WTC11 (cell line): ENCODE measurements at regions not wholly inside any gene's neighbourhood (a gene's known extent, or its start where the extent isn't known, plus 50 kb on each side); places are given as distances from the start of the nearest gene placed in this dataset.

ENCODE experiments used
- ATAC-seq: fragments of 200-7000 bp; cut with Tn5 transposase; 2 replicates; pipeline ENCODE4 v1.10.0; 2021; ENCODE audit warnings: mild to moderate bottlenecking, moderate library complexity
- CTCF ChIA-PET: fragments of 300-600 bp; sonication (Branson Sonifier 250); formaldehyde crosslinking; loops from one replicate; lab custom pipeline; 2021; ENCODE audit warnings: antibody characterized with exemption; lab: Charles Lee
- POLR2A ChIA-PET: fragments of 350-600 bp; sonication (Branson Sonifier 250); formaldehyde crosslinking; loops from one replicate; lab custom pipeline; 2021; ENCODE audit warnings: antibody characterized with exemption; lab: Charles Lee
- DNase-seq: peaks from one replicate; pipeline ENCODE4 v3.0.0; 2021; ENCODE audit warnings: low spot score
- H3K27ac Mint-ChIP-seq: 2 replicates; pipeline ENCODE4 v1.8.0; 2021; ENCODE audit warnings: mixed read lengths
- H3K27me3 Mint-ChIP-seq: 2 replicates; pipeline ENCODE4 v1.8.0; 2021; ENCODE audit warnings: low read depth, mild to moderate bottlenecking, moderate library complexity, mixed read lengths
- H3K36me3 Mint-ChIP-seq: 2 replicates; pipeline ENCODE4 v1.8.0; 2021; ENCODE audit warnings: mixed read lengths
- H3K4me1 Mint-ChIP-seq: 2 replicates; pipeline ENCODE4 v1.8.0; 2022; ENCODE audit warnings: mixed read lengths
- H3K4me3 Mint-ChIP-seq: 2 replicates; pipeline ENCODE4 v1.8.0; 2021; ENCODE audit warnings: mild to moderate bottlenecking, moderate library complexity, mixed read lengths
- H3K9me3 Mint-ChIP-seq: 2 replicates; pipeline ENCODE4 v1.8.0; 2021; ENCODE audit warnings: mixed read lengths
- ARID4B ChIP-seq: sonication (generic); formaldehyde crosslinking; IDR thresholded peaks from 2 replicates; pipeline ENCODE4 v1.8.0; 2023; ENCODE audit warnings: missing genetic modification reagents, mild to moderate bottlenecking, borderline replicate concordance
- ATF1 ChIP-seq: sonication (generic); formaldehyde crosslinking; IDR thresholded peaks from 2 replicates; pipeline ENCODE4 v1.8.1; 2023; ENCODE audit warnings: mild to moderate bottlenecking, moderate library complexity, missing genetic modification reagents
- ATF6 ChIP-seq: sonication (generic); formaldehyde crosslinking; IDR thresholded peaks from 2 replicates; pipeline ENCODE4 v1.8.1; 2023; ENCODE audit warnings: mild to moderate bottlenecking, missing genetic modification reagents
- E2F5 ChIP-seq: sonication (generic); formaldehyde crosslinking; IDR thresholded peaks from 2 replicates; pipeline ENCODE4 v1.8.1; 2022; ENCODE audit warnings: mild to moderate bottlenecking, moderate library complexity, missing genetic modification reagents
- ELF4 ChIP-seq: sonication (generic); formaldehyde crosslinking; IDR thresholded peaks from 2 replicates; pipeline ENCODE4 v1.8.1; 2022; ENCODE audit warnings: low read depth, mild to moderate bottlenecking, moderate library complexity, missing genetic modification reagents
- FOXP4 ChIP-seq: sonication (generic); formaldehyde crosslinking; IDR thresholded peaks from 2 replicates; pipeline ENCODE4 v1.8.0; 2022; ENCODE audit warnings: mild to moderate bottlenecking, missing genetic modification reagents
- GABPB1 ChIP-seq: sonication (generic); formaldehyde crosslinking; IDR thresholded peaks from 2 replicates; pipeline ENCODE4 v1.8.1; 2023; ENCODE audit warnings: mild to moderate bottlenecking, missing genetic modification reagents
- GRHL2 ChIP-seq: fragments of 250-450 bp; sonication (Bioruptor Pico); IDR thresholded peaks from 2 replicates; pipeline ENCODE4 v1.8.0; 2022; ENCODE audit warnings: mild to moderate bottlenecking, moderate library complexity; ENCODE audit not compliant: insufficient replicate concordance, severe bottlenecking
- JUN ChIP-seq: sonication (generic); formaldehyde crosslinking; IDR thresholded peaks from 2 replicates; pipeline ENCODE4 v1.8.0; 2023; ENCODE audit warnings: mild to moderate bottlenecking, missing genetic modification reagents
- NFATC4 ChIP-seq: fragments of 250-450 bp; sonication (Bioruptor Pico); IDR thresholded peaks from 2 replicates; pipeline ENCODE4 v1.9.0; 2021; ENCODE audit warnings: mild to moderate bottlenecking
- PREB ChIP-seq: sonication (generic); formaldehyde crosslinking; IDR thresholded peaks from 2 replicates; pipeline ENCODE4 v1.8.1; 2022; ENCODE audit warnings: mild to moderate bottlenecking, missing genetic modification reagents, moderate library complexity, borderline replicate concordance
- RORB ChIP-seq: fragments of 250-450 bp; sonication (Bioruptor Pico); IDR thresholded peaks from 2 replicates; pipeline ENCODE4 v1.9.0; 2021; ENCODE audit warnings: mild to moderate bottlenecking
- ZBTB21 ChIP-seq: sonication (generic); formaldehyde crosslinking; IDR thresholded peaks from 2 replicates; pipeline ENCODE4 v1.8.1; 2023; ENCODE audit warnings: mild to moderate bottlenecking, missing genetic modification reagents, borderline replicate concordance
- ZNF219 ChIP-seq: sonication (generic); formaldehyde crosslinking; IDR thresholded peaks from 2 replicates; pipeline ENCODE4 v1.8.0; 2023; ENCODE audit warnings: missing genetic modification reagents, mild to moderate bottlenecking, borderline replicate concordance
- ZNF671 ChIP-seq: fragments of 250-450 bp; sonication (Bioruptor Pico); IDR thresholded peaks from 2 replicates; pipeline ENCODE4 v1.8.0; 2021; ENCODE audit warnings: mild to moderate bottlenecking
- TF ChIP-seq, protein P1 (sequence below): sonication (generic); formaldehyde crosslinking; IDR thresholded peaks from 2 replicates; pipeline ENCODE4 v1.8.1; 2022; ENCODE audit warnings: low read depth, mild to moderate bottlenecking, moderate library complexity, missing genetic modification reagents, borderline replicate concordance
- TF ChIP-seq, protein P2 (sequence below): sonication (generic); formaldehyde crosslinking; IDR thresholded peaks from 2 replicates; pipeline ENCODE4 v1.8.1; 2022; ENCODE audit warnings: missing genetic modification reagents, borderline replicate concordance

DNA sequence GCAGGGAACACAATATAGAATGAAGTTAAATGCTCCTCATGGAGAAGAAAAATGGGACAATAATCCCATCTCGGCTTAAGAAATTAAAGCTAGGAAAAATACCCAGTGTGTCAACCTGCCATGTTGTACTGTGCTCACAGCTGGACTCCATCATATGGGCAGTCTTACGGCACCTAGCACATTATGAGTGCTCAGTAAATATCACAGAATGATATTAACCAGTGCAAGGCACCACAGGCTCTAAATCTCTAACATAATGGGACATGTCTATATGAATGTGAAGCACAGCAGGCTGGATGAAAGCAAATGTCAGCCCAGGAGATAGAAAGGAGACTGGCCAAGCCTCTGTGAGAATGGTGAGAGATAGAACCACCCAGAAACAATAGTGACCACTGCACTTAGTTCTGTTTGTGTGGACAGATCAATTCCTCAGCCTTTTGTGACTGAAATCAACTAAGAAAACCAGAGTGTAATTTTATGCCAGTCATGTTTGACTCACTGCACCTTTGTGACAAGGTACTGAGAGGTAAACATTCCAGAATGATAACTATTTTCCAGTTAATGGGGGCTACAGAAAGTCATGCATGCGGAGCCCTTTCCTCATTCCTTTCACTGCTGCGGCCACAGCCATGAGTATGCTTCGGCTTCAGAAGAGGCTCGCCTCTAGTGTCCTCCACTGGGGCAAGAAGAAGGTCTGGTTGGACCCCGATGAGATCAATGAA lies 140.4 kb upstream of the CDH6 start (continued):
- TF ChIP-seq FOXP4 (CRISPR knock-in tag) (no peak), ZBTB21 (CRISPR knock-in tag) (no peak), ZNF219 (CRISPR knock-in tag) (no peak), ELF4 (no peak), ARID4B (CRISPR knock-in tag) (no peak), GRHL2 (CRISPR knock-in tag) (no peak), ATF1 (no peak)
- TF ChIP-seq, protein P1, sequence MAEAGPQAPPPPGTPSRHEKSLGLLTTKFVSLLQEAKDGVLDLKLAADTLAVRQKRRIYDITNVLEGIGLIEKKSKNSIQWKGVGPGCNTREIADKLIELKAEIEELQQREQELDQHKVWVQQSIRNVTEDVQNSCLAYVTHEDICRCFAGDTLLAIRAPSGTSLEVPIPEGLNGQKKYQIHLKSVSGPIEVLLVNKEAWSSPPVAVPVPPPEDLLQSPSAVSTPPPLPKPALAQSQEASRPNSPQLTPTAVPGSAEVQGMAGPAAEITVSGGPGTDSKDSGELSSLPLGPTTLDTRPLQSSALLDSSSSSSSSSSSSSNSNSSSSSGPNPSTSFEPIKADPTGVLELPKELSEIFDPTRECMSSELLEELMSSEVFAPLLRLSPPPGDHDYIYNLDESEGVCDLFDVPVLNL (CRISPR knock-in tag), result no peak

- ChIA-PET CTCF (interaction anchor here (1.3 kb wide), 1 partner anchor 136 kb away, joined by 5 read pairs; no protein-coding TSS in a partner anchor), POLR2A (no interaction called here)
- peaks cover 10% of the 10 kb centered on the region for H3K9me3 Mint-ChIP-seq
- ATAC-seq (no peak), DNase-seq (no peak)
- TF ChIP-seq RORB (CRISPR knock-in tag) (no peak), GRHL2 (CRISPR knock-in tag) (no peak)
- H3K4me3 Mint-ChIP-seq, result no peak overlapping the region
- H3K27ac Mint-ChIP-seq, result no peak overlapping the region
- H3K4me1 Mint-ChIP-seq, result peaks cover 54% of the 10 kb centered on the region
- no peaks in the 10 kb centered on the region for H3K36me3 Mint-ChIP-seq
- H3K27me3 Mint-ChIP-seq, result no peaks in the 10 kb centered on the region
Observed at GRCh38 chr5:31051316-31051715, 142.2 kb upstream of the CDH6 start.

DNA sequence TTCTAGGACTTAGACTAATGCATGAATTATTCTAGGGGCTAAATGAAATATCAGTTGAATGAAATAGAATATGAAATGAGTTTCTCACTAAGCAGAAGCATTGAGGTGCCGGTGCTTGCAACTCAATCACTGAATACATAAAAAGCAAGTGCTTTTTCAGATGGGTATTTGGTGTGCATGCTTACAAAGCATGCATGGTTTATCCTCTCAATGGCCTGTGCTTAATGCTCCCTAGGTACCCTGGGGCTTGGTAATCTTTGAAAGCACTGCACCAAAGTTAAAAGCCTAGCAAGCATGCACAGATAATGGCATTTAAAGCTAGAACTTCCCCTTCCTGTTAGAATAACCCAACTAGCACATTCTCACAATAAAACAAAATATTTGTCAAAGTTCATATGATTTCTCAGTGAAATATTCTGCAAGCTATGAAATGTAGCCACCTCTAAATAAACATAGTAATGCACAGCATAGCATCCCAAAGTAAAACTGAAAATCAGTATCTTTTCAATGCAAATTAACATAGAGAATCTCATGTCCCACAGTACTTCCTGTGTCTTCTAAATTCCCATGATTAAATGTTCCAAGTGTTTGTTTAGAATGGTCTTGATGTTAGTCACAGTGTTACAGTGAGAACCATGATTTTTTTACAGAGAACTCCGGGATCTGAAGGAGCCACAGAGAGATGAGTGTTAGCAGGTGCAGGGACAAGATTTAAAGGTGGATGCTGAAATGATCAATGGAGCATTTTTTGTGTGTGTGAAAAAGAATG lies 143.4 kb upstream of the CDH6 start:
- ChIA-PET POLR2A (interaction anchor here (0.6 kb wide), 1 partner anchor 9 kb away, joined by 3 read pairs; no protein-coding TSS in a partner anchor), CTCF (interaction anchor here (1.0 to 1.3 kb wide), 2 partner anchors 137 to 182 kb away, joined by 3 to 5 read pairs; no protein-coding TSS in a partner anchor)
- H3K27ac Mint-ChIP-seq, result no peak overlapping the region
- no peak overlapping the region for H3K4me3 Mint-ChIP-seq
- H3K9me3 Mint-ChIP-seq, result peaks cover 5% of the 10 kb centered on the region
- no peaks in the 10 kb centered on the region for H3K36me3 Mint-ChIP-seq
- H3K4me1 Mint-ChIP-seq, result peaks cover 54% of the 10 kb centered on the region
- ATAC-seq, result peak; percentile 82
- DNase-seq, result no peak
- no peaks in the 10 kb centered on the region for H3K27me3 Mint-ChIP-seq
- TF ChIP-seq PREB (no peak), ATF6 (no peak), GABPB1 (CRISPR knock-in tag) (no peak), NFATC4 (CRISPR knock-in tag) (no peak), JUN (no peak), E2F5 (CRISPR knock-in tag) (no peak), ZNF671 (CRISPR knock-in tag) (no peak)
- TF ChIP-seq, protein P2, sequence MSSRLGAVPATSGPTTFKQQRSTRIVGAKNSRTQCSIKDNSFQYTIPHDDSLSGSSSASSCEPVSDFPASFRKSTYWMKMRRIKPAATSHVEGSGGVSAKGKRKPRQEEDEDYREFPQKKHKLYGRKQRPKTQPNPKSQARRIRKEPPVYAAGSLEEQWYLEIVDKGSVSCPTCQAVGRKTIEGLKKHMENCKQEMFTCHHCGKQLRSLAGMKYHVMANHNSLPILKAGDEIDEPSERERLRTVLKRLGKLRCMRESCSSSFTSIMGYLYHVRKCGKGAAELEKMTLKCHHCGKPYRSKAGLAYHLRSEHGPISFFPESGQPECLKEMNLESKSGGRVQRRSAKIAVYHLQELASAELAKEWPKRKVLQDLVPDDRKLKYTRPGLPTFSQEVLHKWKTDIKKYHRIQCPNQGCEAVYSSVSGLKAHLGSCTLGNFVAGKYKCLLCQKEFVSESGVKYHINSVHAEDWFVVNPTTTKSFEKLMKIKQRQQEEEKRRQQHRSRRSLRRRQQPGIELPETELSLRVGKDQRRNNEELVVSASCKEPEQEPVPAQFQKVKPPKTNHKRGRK (CRISPR knock-in tag), result no peak
